ENCODE measurements at regions not wholly inside any gene's neighbourhood (a gene's known extent, or its start where the extent isn't known, plus 50 kb on each side); places are given as distances from the start of the nearest gene placed in this dataset.
"Not testable (repeated sequence)": the region's sequence is repeated elsewhere in the genome, so short reads cannot be mapped to it uniquely, and the experiment has no call there.

- TF ChIP-seq, protein P1, sequence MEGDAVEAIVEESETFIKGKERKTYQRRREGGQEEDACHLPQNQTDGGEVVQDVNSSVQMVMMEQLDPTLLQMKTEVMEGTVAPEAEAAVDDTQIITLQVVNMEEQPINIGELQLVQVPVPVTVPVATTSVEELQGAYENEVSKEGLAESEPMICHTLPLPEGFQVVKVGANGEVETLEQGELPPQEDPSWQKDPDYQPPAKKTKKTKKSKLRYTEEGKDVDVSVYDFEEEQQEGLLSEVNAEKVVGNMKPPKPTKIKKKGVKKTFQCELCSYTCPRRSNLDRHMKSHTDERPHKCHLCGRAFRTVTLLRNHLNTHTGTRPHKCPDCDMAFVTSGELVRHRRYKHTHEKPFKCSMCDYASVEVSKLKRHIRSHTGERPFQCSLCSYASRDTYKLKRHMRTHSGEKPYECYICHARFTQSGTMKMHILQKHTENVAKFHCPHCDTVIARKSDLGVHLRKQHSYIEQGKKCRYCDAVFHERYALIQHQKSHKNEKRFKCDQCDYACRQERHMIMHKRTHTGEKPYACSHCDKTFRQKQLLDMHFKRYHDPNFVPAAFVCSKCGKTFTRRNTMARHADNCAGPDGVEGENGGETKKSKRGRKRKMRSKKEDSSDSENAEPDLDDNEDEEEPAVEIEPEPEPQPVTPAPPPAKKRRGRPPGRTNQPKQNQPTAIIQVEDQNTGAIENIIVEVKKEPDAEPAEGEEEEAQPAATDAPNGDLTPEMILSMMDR (IDR thresholded peaks at IDR 0.05 in 4 of 5, conservative IDR thresholded peaks at IDR 0.05 in 1 of 5) = not testable (repeated sequence)
- not testable (repeated sequence) for TF ChIP-seq POLR2A (IDR thresholded peaks at IDR 0.05)
Observed at GRCh38 chr2:110292807-110293206, 80.5 kb upstream of the MTLN start.

All from gastrocnemius medialis (tissue), 4 donors.